Transverse colon (tissue), 4 donors: ENCODE measurements at regions not wholly inside any gene's neighbourhood (a gene's known extent, or its start where the extent isn't known, plus 50 kb on each side); places are given as distances from the start of the nearest gene placed in this dataset.

Source experiments
- CTCF ChIP-seq, 5 experiments: fragments of 200-600 bp in 3 of 5; fragments of 450-650 bp in 2 of 5; sonication (generic) in 3 of 5; IDR thresholded peaks; 1 replicate in 2 of 5; 2 replicates in 3 of 5; pipeline ENCODE4 v1.5.1; 2016 to 2017; ENCODE audit warnings: antibody characterized with exemption in 5 of 5, inconsistent platforms in 3 of 5, mild to moderate bottlenecking in 2 of 5, moderate library complexity in 1 of 5
- EP300 ChIP-seq: sonication (generic); formaldehyde crosslinking; IDR thresholded peaks from one replicate; pipeline ENCODE4 v1.6.1; 2017; ENCODE audit warnings: antibody characterized with exemption, low read depth
- POLR2AphosphoS5 ChIP-seq, 3 donors: sonication (generic); formaldehyde crosslinking; IDR thresholded peaks; one replicate each; pipeline ENCODE4 v1.6.1; 2016; ENCODE audit warnings: antibody characterized with exemption in 3 of 3

- TF ChIP-seq CTCF (IDR thresholded peaks at IDR 0.05) = no peak
- no peak for TF ChIP-seq EP300
- no peak for TF ChIP-seq POLR2AphosphoS5 (IDR thresholded peaks at IDR 0.05)
Measured at GRCh38 chr2:128735296-128735960, 416.8 kb upstream of the HS6ST1 start.
